Kidney (tissue), 13 donors: ENCODE measurements at regions not wholly inside any gene's neighbourhood (a gene's known extent, or its start where the extent isn't known, plus 50 kb on each side); places are given as distances from the start of the nearest gene placed in this dataset.

Experiments used
- DNase-seq, 5 donors: peaks; one replicate each; pipeline ENCODE4 v3.0.0-alpha.2; 2013 to 2020
- FAIRE-seq: peaks from 2 replicates; lab custom pipeline; 2012; peaks lifted over from hg19 to GRCh38; lab: Jason Lieb, UNC
- H3K27ac ChIP-seq, 2 donors: one replicate each; pipeline ENCODE4 v1.7.0; 2013; ENCODE audit warnings: low read depth in 2 of 2, low read length in 2 of 2, inconsistent platforms in 1 of 2
- H3K27me3 ChIP-seq: one replicate; pipeline ENCODE4 v1.7.1; 2013; ENCODE audit warnings: low read length, inconsistent platforms; ENCODE audit not compliant: control insufficient read depth, insufficient read depth
- H3K36me3 ChIP-seq, 3 donors: one replicate each; pipeline versions ENCODE4 v1.7.0 to v1.7.1; 2013; ENCODE audit warnings: low read length in 3 of 3, control low read depth in 1 of 3, inconsistent platforms in 1 of 3; ENCODE audit not compliant: insufficient read depth in 3 of 3, control insufficient read depth in 2 of 3
- H3K4me1 ChIP-seq, 3 donors: one replicate each; pipeline versions ENCODE4 v1.7.0 to v1.7.1; 2013; ENCODE audit warnings: low read length in 3 of 3, inconsistent platforms in 1 of 3, low read depth in 1 of 3; ENCODE audit not compliant: control insufficient read depth in 2 of 3, insufficient read depth in 2 of 3
- H3K4me3 ChIP-seq, 3 donors: one replicate each; pipeline versions ENCODE4 v1.7.0 to v1.8.1; 2013; ENCODE audit warnings: low read length in 3 of 3, control low read depth in 1 of 3, inconsistent platforms in 1 of 3
- H3K9ac ChIP-seq, 3 donors: one replicate each; pipeline versions ENCODE4 v1.7.0 to v1.7.1; 2013; ENCODE audit warnings: low read length in 3 of 3, control low read depth in 1 of 3, inconsistent platforms in 1 of 3
- H3K9me3 ChIP-seq, 3 donors: one replicate each; pipeline versions ENCODE4 v1.7.0 to v1.7.1; 2013; ENCODE audit warnings: low read length in 3 of 3, control low read depth in 1 of 3, inconsistent platforms in 1 of 3; ENCODE audit not compliant: control insufficient read depth in 2 of 3, insufficient read depth in 1 of 3
- intact Hi-C: fragments of 100-400 bp; cut with DNase I; formaldehyde crosslinking; loops from one replicate; pipeline ENCODE4 v1.11.1; 2022
- TF ChIP-seq, protein P1 (sequence below): IDR thresholded peaks from 3 replicates; pipeline ENCODE4 v1.5.1; 2012; ENCODE audit warnings: mild to moderate bottlenecking, moderate library complexity, borderline replicate concordance; ENCODE audit not compliant: insufficient read depth; ENCODE audit errors: extremely low read depth
- donor health status: control.
- donor health status: control.
- donor health status: control.
- donor health status: control.
- donor health status: control.
- donor health status: DM: yes; HTN: yes; CAD: no.
- donor health status: Normal renal cell carcinoma (clear cell type).

DNA sequence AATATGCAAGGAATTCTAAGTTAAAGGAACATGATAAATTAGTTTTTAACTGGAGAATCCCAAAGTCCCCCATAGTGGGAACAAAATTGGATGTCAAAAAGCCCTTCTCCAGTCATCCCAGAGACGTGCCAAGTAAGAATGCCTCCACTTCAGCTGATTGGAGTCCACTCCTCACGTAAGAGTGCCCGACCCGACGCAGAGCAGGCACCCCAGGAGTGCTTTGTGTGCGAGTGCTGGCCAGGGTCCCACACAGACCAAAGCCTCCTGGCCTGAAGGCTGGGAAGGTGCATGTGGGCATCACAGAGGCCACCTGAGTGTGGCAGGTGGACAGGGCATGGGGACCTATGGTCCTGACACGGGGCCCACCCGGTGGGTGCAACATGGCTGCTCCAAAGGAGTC, 183.5 kb downstream of the GLI2 start:
- intact Hi-C loops: no loop called here
- Histone ChIP-seq H3K27me3 (no peaks in the 10 kb centered on the region), H3K4me1 (peaks cover 0 to 14% (median 0%) of the 10 kb centered on the region in 3 donors), H3K9me3 (peaks cover 0 to 2% (median 0%) of the 10 kb centered on the region in 3 donors), H3K9ac (no peak overlapping the region), H3K4me3 (no peak overlapping the region), H3K27ac (no peak overlapping the region), H3K36me3 (peaks cover 0 to 8% (median 0%) of the 10 kb centered on the region in 3 donors)
- DNase-seq: no peak
- TF ChIP-seq, protein P1, sequence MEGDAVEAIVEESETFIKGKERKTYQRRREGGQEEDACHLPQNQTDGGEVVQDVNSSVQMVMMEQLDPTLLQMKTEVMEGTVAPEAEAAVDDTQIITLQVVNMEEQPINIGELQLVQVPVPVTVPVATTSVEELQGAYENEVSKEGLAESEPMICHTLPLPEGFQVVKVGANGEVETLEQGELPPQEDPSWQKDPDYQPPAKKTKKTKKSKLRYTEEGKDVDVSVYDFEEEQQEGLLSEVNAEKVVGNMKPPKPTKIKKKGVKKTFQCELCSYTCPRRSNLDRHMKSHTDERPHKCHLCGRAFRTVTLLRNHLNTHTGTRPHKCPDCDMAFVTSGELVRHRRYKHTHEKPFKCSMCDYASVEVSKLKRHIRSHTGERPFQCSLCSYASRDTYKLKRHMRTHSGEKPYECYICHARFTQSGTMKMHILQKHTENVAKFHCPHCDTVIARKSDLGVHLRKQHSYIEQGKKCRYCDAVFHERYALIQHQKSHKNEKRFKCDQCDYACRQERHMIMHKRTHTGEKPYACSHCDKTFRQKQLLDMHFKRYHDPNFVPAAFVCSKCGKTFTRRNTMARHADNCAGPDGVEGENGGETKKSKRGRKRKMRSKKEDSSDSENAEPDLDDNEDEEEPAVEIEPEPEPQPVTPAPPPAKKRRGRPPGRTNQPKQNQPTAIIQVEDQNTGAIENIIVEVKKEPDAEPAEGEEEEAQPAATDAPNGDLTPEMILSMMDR: no peak
- FAIRE-seq: no peak

DNA sequence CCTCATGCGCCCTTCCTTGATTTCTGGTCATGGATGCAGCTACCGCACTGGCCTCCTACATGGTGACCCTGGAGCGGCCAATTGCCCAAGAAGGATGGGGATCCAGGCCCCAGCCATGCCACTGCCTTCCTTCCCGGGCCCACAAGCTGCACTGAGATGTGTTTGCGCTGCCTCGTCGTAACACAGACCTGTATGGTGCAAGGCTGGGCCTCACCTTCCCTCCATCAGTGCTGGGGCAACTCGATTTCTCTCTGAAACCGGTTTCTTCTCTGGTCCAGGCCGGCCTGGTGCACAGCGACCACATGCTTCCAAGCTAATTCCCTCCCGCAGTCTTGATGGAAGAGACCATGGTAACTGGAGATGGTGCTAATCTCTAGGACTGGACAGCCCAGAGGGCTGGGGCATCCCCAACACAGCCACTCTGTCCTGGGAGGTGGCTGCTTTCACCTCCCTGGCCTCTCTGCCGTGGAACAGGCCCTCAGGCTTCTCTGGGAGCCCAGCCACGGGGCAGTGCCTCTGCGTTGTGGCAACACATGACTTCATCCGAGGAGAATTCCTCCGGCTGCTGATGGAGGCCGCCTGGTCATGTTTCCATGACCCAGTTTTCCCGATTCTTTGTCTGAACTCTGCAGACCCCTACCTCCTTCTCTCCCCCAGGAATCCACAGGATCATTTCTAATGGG, 184.2 kb downstream of the GLI2 start:
- no peaks in the 10 kb centered on the region for H3K27me3 ChIP-seq
- no peak overlapping the region for H3K4me3 ChIP-seq
- intact Hi-C loops: no loop called here
- DNase-seq: peak; percentile 86 to 93 (median 86)
- H3K9me3 ChIP-seq: peaks cover 0 to 2% (median 0%) of the 10 kb centered on the region in 3 donors
- H3K4me1 ChIP-seq: peaks cover 0 to 7% (median 0%) of the 10 kb centered on the region in 3 donors
- FAIRE-seq: no peak
- TF ChIP-seq, protein P1: no peak
- H3K9ac ChIP-seq: no peak overlapping the region
- H3K36me3 ChIP-seq: peaks cover 0 to 8% (median 0%) of the 10 kb centered on the region in 3 donors
- H3K27ac ChIP-seq: peak overlapping the region in 1 of 2 donors; percentile 28

DNA sequence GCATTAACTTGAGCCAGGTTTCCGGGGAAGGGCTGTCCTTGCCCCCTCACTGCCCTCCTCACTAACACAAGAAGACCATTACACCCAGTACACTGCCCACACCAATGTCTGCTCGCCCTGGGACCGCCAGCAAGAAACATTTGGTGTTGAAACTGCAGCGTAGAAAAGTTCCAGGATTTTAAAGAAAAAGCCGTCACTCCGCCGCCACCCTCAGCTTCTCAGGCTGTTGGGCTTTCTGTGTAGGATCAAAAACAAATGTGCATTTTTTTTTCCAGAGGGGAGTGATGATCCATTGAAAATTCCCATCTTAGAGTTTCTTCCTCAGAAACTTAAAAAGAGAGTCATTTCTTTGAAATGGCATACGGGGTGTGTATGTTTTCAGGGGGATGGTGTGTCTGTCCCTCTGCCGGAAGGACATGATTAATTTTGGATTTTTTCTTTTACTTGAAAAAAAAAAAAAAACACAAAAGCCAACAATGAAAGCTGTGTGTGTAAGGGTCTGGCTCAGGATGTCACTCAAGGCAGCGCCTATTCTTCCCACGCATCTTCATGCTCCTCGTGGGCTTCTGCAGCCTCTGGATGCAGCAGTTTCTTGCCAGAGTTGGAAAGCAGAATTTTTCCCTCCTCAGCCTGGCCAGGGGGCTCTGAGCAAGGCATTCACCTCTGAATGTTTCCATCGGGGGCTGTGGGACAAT, 184.9 kb downstream of the GLI2 start:
- Histone ChIP-seq H3K4me1 (peaks cover 0 to 2% (median 0%) of the 10 kb centered on the region in 3 donors), H3K9ac (no peak overlapping the region), H3K36me3 (peaks cover 0 to 8% (median 0%) of the 10 kb centered on the region in 3 donors), H3K27me3 (no peaks in the 10 kb centered on the region), H3K9me3 (peaks cover 0 to 2% (median 0%) of the 10 kb centered on the region in 3 donors), H3K4me3 (no peak overlapping the region), H3K27ac (peak overlapping the region in 1 of 2 donors; percentile 28)
- FAIRE-seq (no peak), DNase-seq (no peak)
- intact Hi-C loops: no loop called here
- TF ChIP-seq, protein P1: no peak
